Gastrocnemius medialis (tissue), 4 donors: ENCODE measurements at regions not wholly inside any gene's neighbourhood (a gene's known extent, or its start where the extent isn't known, plus 50 kb on each side); places are given as distances from the start of the nearest gene placed in this dataset.

Experiments used
- CTCF ChIP-seq, 5 experiments: fragments of 450-650 bp in 3 of 5; fragments of 200-600 bp in 2 of 5; sonication (generic) in 2 of 5; IDR thresholded peaks in 4 of 5; conservative IDR thresholded peaks in 1 of 5; 1 replicate in 4 of 5; 2 replicates in 1 of 5; pipeline ENCODE4 v1.5.1; 2016 to 2019; ENCODE audit warnings: antibody characterized with exemption in 5 of 5, mild to moderate bottlenecking in 3 of 5, moderate library complexity in 3 of 5
- POLR2A ChIP-seq, 2 donors: fragments of 450-650 bp; IDR thresholded peaks; one replicate each; pipeline ENCODE4 v1.6.1; 2017; ENCODE audit warnings: antibody characterized with exemption in 2 of 2, mild to moderate bottlenecking in 2 of 2, moderate library complexity in 2 of 2

DNA sequence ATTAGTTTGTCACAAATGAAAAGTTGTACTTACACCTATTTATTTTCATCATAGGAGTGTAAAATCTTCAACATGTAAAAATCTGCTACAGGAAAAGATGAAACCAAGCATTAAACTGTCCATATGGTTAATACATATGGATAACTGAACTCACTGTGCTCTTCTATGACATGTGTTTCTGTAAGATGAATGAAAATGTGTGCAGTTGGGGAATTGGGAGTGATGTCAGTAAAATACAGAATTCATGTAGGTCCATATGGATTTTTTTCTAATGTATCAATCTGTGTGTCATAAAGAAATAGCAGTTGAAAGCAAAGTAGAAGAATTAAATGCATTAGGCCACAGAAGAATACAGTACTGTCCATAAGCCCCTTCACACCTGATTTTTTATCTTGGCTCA, 178.4 kb upstream of the COL3A1 start:
- TF ChIP-seq CTCF (IDR thresholded peaks at IDR 0.05 in 4 of 5, conservative IDR thresholded peaks at IDR 0.05 in 1 of 5) (no peak), POLR2A (IDR thresholded peaks at IDR 0.05) (no peak)
